Neural progenitor cell (in vitro differentiated cells): ENCODE measurements at regions not wholly inside any gene's neighbourhood (a gene's known extent, or its start where the extent isn't known, plus 50 kb on each side); places are given as distances from the start of the nearest gene placed in this dataset.
"Not testable (repeated sequence)": the region's sequence is repeated elsewhere in the genome, so short reads cannot be mapped to it uniquely, and the experiment has no call there.

Experiments used
- EZH2 ChIP-seq: fragments of 200-600 bp; sonication (generic); IDR thresholded peaks from 2 replicates; pipeline ENCODE4 v1.6.1; 2017; ENCODE audit warnings: antibody characterized with exemption, mild to moderate bottlenecking, moderate library complexity
- EZH2phosphoT487 ChIP-seq: fragments of 200-600 bp; sonication (generic); IDR thresholded peaks from 2 replicates; pipeline ENCODE4 v1.6.1; 2017; ENCODE audit warnings: antibody characterized with exemption
- TF ChIP-seq, protein P1 (sequence below): fragments of 200-600 bp; sonication (generic); IDR thresholded peaks from 2 replicates; pipeline ENCODE4 v1.5.1; 2017; ENCODE audit warnings: antibody characterized with exemption, mild to moderate bottlenecking

DNA sequence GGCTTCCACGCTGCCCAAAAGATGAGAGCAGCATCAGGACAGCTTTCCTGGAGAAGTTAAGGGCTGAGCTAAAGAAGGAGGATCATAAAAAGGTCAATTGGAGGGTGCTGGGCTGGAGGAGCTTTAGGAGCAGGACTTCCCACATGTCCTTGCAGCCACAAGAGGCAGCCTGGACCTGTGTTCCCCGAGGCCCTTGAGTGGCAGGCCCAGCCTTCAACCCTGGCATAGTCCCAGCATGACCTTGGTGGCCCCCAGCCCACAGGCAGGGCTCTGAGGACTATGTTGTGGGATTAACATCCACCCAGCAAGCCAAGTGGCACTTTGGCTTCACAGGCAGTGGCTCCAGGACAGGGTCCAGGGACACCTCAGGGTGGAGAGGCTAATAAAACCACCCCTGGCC lies 126.8 kb upstream of the MTLN start:
- TF ChIP-seq, protein P1, sequence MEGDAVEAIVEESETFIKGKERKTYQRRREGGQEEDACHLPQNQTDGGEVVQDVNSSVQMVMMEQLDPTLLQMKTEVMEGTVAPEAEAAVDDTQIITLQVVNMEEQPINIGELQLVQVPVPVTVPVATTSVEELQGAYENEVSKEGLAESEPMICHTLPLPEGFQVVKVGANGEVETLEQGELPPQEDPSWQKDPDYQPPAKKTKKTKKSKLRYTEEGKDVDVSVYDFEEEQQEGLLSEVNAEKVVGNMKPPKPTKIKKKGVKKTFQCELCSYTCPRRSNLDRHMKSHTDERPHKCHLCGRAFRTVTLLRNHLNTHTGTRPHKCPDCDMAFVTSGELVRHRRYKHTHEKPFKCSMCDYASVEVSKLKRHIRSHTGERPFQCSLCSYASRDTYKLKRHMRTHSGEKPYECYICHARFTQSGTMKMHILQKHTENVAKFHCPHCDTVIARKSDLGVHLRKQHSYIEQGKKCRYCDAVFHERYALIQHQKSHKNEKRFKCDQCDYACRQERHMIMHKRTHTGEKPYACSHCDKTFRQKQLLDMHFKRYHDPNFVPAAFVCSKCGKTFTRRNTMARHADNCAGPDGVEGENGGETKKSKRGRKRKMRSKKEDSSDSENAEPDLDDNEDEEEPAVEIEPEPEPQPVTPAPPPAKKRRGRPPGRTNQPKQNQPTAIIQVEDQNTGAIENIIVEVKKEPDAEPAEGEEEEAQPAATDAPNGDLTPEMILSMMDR, result not testable (repeated sequence)
- not testable (repeated sequence) for TF ChIP-seq EZH2, EZH2phosphoT487
